Liver (tissue), 3 donors: ENCODE measurements at regions not wholly inside any gene's neighbourhood (a gene's known extent, or its start where the extent isn't known, plus 50 kb on each side); places are given as distances from the start of the nearest gene placed in this dataset.
"Not testable (repeated sequence)": the region's sequence is repeated elsewhere in the genome, so short reads cannot be mapped to it uniquely, and the experiment has no call there.

Experiments
- CTCF ChIP-seq: fragments of 150-350 bp; IDR thresholded peaks from 2 replicates; pipeline ENCODE4 v1.5.1; 2017; ENCODE audit warnings: improper control_type of control experiment, low read depth, low read length; ENCODE audit not compliant: missing input control
- EGR1 ChIP-seq, 2 donors: IDR thresholded peaks; 2 replicates each; pipeline ENCODE4 v1.6.1; 2016 to 2018; ENCODE audit warnings: antibody characterized with exemption in 2 of 2, low read depth in 2 of 2
- MAX ChIP-seq: IDR thresholded peaks from 2 replicates; pipeline ENCODE4 v1.6.1; 2016; ENCODE audit warnings: antibody characterized with exemption
- REST ChIP-seq: IDR thresholded peaks from 2 replicates; pipeline ENCODE4 v1.6.1; 2016; ENCODE audit warnings: antibody characterized with exemption, mild to moderate bottlenecking
- RXRA ChIP-seq, 2 donors: IDR thresholded peaks; 2 replicates each; pipeline ENCODE4 v1.6.1; 2017 to 2018; ENCODE audit warnings: antibody characterized with exemption in 2 of 2, mild to moderate bottlenecking in 1 of 2
- SP1 ChIP-seq: IDR thresholded peaks from 2 replicates; pipeline ENCODE4 v1.6.1; 2018; ENCODE audit warnings: antibody characterized with exemption, mild to moderate bottlenecking
- TAF1 ChIP-seq: conservative IDR thresholded peaks from 2 replicates; pipeline ENCODE4 v1.6.1; 2016; ENCODE audit warnings: antibody characterized with exemption, mild to moderate bottlenecking
- YY1 ChIP-seq: IDR thresholded peaks from 2 replicates; pipeline ENCODE4 v1.6.1; 2016; ENCODE audit warnings: antibody characterized with exemption, mild to moderate bottlenecking
- donor health status: healthy.
- donor health status: healthy.

- not testable (repeated sequence) for TF ChIP-seq CTCF; MAX; TAF1; YY1; RXRA (IDR thresholded peaks at IDR 0.05); SP1; EGR1 (IDR thresholded peaks at IDR 0.05; ENCODE audit: low read depth in 2 of 2); REST
Observed at GRCh38 chr5:68691874-68692273, 401.9 kb upstream of the SLC30A5 start.
